ENCODE measurements at regions not wholly inside any gene's neighbourhood (a gene's known extent, or its start where the extent isn't known, plus 50 kb on each side); places are given as distances from the start of the nearest gene placed in this dataset.

DNA sequence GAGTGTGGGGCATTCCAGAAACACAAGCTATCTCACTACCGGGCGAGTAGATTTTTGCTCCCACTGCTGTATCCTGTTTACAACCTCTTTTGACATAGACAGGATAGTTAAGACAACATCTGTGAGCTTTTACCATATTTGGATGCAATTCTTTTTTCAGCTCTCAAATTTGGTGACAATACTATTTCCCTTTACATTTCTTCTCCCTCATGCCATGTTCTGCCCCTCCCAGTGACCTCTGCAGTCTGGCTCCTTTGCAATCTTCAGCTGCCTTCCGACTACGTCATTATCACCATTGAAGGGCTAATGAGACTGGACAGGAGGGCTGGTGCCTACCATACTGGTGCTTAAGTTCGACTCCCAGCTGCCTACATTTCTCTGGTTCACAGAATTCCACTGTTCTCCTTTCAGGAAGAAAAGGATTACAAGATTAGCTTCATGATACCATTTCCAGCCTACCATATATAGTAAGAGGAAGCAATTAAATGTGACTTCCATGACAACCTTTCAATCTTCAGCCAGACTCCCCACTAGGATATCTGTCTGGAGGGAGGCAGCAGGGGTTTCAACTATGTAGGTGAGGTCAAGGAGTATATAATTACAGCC, 251.6 kb downstream of the PHLDA1 start:
- no peaks in the 10 kb centered on the region for H3K79me2 ChIP-seq (replicated peaks; ENCODE audit: insufficient read depth, low read length)
- H3K27ac ChIP-seq (ENCODE audit: low read length): peak overlapping the region; percentile 96
- H3K9ac ChIP-seq (ENCODE audit: low read length): peak overlapping the region; percentile 62
- no peaks in the 10 kb centered on the region for H4K20me1 ChIP-seq (ENCODE audit: insufficient read depth)
- H3K4me2 ChIP-seq (ENCODE audit: low read length): peak overlapping the region; percentile 31
- peak overlapping the region; percentile 43 for H3K4me3 ChIP-seq (ENCODE audit: low read length)
- H3K36me3 ChIP-seq (ENCODE audit: insufficient read depth, low read length): no peaks in the 10 kb centered on the region
- H3K9me3 ChIP-seq (ENCODE audit: low read length): no peaks in the 10 kb centered on the region
- no peaks in the 10 kb centered on the region for H3K9me2 ChIP-seq (ENCODE audit: insufficient read depth, low read length)
- peak overlapping the region; percentile 17 for H2AFZ ChIP-seq (ENCODE audit: low read depth, low read length)
- peaks cover 6% of the 10 kb centered on the region for H3F3A ChIP-seq (ENCODE audit: insufficient read depth, low read length, poor library complexity, severe bottlenecking)
- TF ChIP-seq POLR2AphosphoS5 (IDR thresholded peaks at IDR 0.05) (peak; percentile 81), MXI1 (conservative IDR thresholded peaks at IDR 0.05; ENCODE audit: poor library complexity, severe bottlenecking) (no peak), EP300 (conservative IDR thresholded peaks at IDR 0.05; ENCODE audit: poor library complexity, severe bottlenecking) (peak; percentile 88), RAD21 (conservative IDR thresholded peaks at IDR 0.05) (peak; percentile 26), EZH2 (IDR thresholded peaks at IDR 0.05; ENCODE audit: borderline replicate concordance, insufficient read depth, low read length, poor library complexity, severe bottlenecking) (no peak), SMC3 (conservative IDR thresholded peaks at IDR 0.05; ENCODE audit: poor library complexity) (peak; percentile 30)
- TF ChIP-seq, protein P1, sequence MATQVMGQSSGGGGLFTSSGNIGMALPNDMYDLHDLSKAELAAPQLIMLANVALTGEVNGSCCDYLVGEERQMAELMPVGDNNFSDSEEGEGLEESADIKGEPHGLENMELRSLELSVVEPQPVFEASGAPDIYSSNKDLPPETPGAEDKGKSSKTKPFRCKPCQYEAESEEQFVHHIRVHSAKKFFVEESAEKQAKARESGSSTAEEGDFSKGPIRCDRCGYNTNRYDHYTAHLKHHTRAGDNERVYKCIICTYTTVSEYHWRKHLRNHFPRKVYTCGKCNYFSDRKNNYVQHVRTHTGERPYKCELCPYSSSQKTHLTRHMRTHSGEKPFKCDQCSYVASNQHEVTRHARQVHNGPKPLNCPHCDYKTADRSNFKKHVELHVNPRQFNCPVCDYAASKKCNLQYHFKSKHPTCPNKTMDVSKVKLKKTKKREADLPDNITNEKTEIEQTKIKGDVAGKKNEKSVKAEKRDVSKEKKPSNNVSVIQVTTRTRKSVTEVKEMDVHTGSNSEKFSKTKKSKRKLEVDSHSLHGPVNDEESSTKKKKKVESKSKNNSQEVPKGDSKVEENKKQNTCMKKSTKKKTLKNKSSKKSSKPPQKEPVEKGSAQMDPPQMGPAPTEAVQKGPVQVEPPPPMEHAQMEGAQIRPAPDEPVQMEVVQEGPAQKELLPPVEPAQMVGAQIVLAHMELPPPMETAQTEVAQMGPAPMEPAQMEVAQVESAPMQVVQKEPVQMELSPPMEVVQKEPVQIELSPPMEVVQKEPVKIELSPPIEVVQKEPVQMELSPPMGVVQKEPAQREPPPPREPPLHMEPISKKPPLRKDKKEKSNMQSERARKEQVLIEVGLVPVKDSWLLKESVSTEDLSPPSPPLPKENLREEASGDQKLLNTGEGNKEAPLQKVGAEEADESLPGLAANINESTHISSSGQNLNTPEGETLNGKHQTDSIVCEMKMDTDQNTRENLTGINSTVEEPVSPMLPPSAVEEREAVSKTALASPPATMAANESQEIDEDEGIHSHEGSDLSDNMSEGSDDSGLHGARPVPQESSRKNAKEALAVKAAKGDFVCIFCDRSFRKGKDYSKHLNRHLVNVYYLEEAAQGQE (IDR thresholded peaks at IDR 0.05; ENCODE audit: borderline replicate concordance): peak; percentile 96
- no peaks in the 10 kb centered on the region for H3K27me3 ChIP-seq (ENCODE audit: insufficient read depth, low read depth, low read length)

DNA sequence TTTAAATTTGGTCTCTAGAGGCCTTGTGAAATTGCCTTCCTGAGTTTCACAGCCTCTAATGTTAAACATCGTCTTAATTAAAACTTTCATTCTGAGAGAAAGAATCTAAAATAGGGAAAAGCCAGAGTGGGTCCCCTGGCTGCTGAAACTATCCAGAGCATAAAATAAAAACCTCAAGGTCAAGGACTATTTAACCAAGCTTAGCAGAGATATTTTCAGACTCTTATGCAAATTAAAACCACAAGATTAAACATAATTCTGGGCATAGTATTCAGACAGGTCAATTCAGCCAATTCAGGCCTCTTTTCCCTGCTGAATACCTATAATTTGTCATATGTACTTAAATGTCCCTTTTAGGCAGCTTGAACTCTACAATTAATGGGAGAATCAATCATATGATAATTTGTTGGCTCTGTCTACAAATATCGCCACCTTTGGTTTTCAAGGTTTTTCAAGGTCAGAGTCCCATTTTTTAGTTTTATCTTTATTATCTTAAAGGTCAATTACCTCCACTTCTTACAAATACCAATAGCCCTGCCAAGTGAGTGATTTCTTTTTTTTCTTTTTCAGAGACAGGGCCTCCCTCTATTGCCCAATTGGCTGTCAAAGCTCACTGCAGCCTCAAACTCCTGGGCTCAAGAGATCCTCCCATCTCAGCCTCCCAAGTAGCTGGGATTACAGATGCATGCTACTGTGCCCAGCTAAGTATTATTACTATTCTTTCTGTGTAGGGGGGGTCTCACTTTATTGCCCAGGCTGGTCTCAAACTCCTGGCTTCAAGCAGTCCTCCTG, 257.1 kb downstream of the PHLDA1 start:
- TF ChIP-seq POLR2AphosphoS5 (IDR thresholded peaks at IDR 0.05): no peak
- TF ChIP-seq TAF1 (IDR thresholded peaks at IDR 0.05; ENCODE audit: low read depth): no peak
- no peak for TF ChIP-seq EP300 (conservative IDR thresholded peaks at IDR 0.05; ENCODE audit: poor library complexity, severe bottlenecking)
- TF ChIP-seq, protein P1 (IDR thresholded peaks at IDR 0.05; ENCODE audit: borderline replicate concordance): no peak
- TF ChIP-seq CTCF (IDR thresholded peaks at IDR 0.05; ENCODE audit: poor library complexity, severe bottlenecking): no peak
- TF ChIP-seq SMC3 (conservative IDR thresholded peaks at IDR 0.05; ENCODE audit: poor library complexity): no peak
- no peak for TF ChIP-seq MXI1 (conservative IDR thresholded peaks at IDR 0.05; ENCODE audit: poor library complexity, severe bottlenecking)
- no peak for TF ChIP-seq EZH2 (IDR thresholded peaks at IDR 0.05; ENCODE audit: borderline replicate concordance, insufficient read depth, low read length, poor library complexity, severe bottlenecking)
- TF ChIP-seq RAD21 (conservative IDR thresholded peaks at IDR 0.05): no peak
- no peaks in the 10 kb centered on the region for H3K36me3 ChIP-seq (ENCODE audit: insufficient read depth, low read length)
- H3K4me2 ChIP-seq (ENCODE audit: low read length): no peak overlapping the region
- H3K27me3 ChIP-seq (ENCODE audit: insufficient read depth, low read depth, low read length): no peaks in the 10 kb centered on the region
- H3F3A ChIP-seq (ENCODE audit: insufficient read depth, low read length, poor library complexity, severe bottlenecking): no peaks in the 10 kb centered on the region
- H3K9me3 ChIP-seq (ENCODE audit: low read length): no peaks in the 10 kb centered on the region
- no peak overlapping the region for H3K9ac ChIP-seq (ENCODE audit: low read length)
- no peak overlapping the region for H3K27ac ChIP-seq (ENCODE audit: low read length)
- H3K9me2 ChIP-seq (ENCODE audit: insufficient read depth, low read length): no peaks in the 10 kb centered on the region
- H4K20me1 ChIP-seq (ENCODE audit: insufficient read depth): no peaks in the 10 kb centered on the region
- no peak overlapping the region for H3K4me3 ChIP-seq (ENCODE audit: low read length)
- no peak overlapping the region for H2AFZ ChIP-seq (ENCODE audit: low read depth, low read length)
- no peaks in the 10 kb centered on the region for H3K79me2 ChIP-seq (replicated peaks; ENCODE audit: insufficient read depth, low read length)

All from neural cell (in vitro differentiated cells).